HEK293T (cell line): ENCODE measurements at regions not wholly inside any gene's neighbourhood (a gene's known extent, or its start where the extent isn't known, plus 50 kb on each side); places are given as distances from the start of the nearest gene placed in this dataset.

Source experiments
- CTCF ChIA-PET: fragments of 350-600 bp; formaldehyde crosslinking; extraction: SDS; loops from one replicate; lab custom pipeline; 2021; ENCODE audit warnings: antibody characterized with exemption, inconsistent platforms; lab: Yijun Ruan, JAX
- POLR2A ChIA-PET: fragments of 350-600 bp; formaldehyde crosslinking; extraction: SDS; loops from one replicate; lab custom pipeline; 2020; ENCODE audit warnings: antibody characterized with exemption, inconsistent platforms; lab: Yijun Ruan, JAX
- DNase-seq: peaks from one replicate; pipeline ENCODE4 v3.0.0; 2012; ENCODE audit warnings: mixed read lengths; ENCODE audit errors: extremely low spot score
- ARNT ChIP-seq: fragments of 450-650 bp; IDR thresholded peaks from 2 replicates; pipeline ENCODE4 v1.6.1; 2017; ENCODE audit warnings: mild to moderate bottlenecking
- BHLHE40 ChIP-seq: fragments of 450-650 bp; IDR thresholded peaks from 2 replicates; pipeline ENCODE4 v1.6.1; 2016; ENCODE audit warnings: mild to moderate bottlenecking, moderate library complexity, borderline replicate concordance
- CTBP1 ChIP-seq: fragments of 450-650 bp; IDR thresholded peaks from 2 replicates; pipeline ENCODE4 v1.6.1; 2016; ENCODE audit warnings: borderline replicate concordance
- ELF4 ChIP-seq: fragments of 450-650 bp; IDR thresholded peaks from 2 replicates; pipeline ENCODE4 v1.6.1; 2017; ENCODE audit warnings: antibody characterized with exemption
- FOXA1 ChIP-seq: fragments of 450-650 bp; IDR thresholded peaks from 2 replicates; pipeline ENCODE4 v1.6.1; 2016; ENCODE audit warnings: mild to moderate bottlenecking
- FOXK2 ChIP-seq: fragments of 450-650 bp; IDR thresholded peaks from 2 replicates; pipeline ENCODE4 v1.6.1; 2016; ENCODE audit warnings: mild to moderate bottlenecking
- FOXM1 ChIP-seq: fragments of 450-650 bp; IDR thresholded peaks from 2 replicates; pipeline ENCODE4 v1.6.1; 2017; ENCODE audit warnings: mild to moderate bottlenecking, borderline replicate concordance
- HDGF ChIP-seq: fragments of 450-650 bp; IDR thresholded peaks from 2 replicates; pipeline ENCODE4 v1.6.1; 2017; ENCODE audit warnings: antibody characterized with exemption, borderline replicate concordance
- L3MBTL2 ChIP-seq: fragments of 450-650 bp; conservative IDR thresholded peaks from 2 replicates; pipeline ENCODE4 v1.6.1; 2016; ENCODE audit warnings: mild to moderate bottlenecking
- LEF1 ChIP-seq: fragments of 450-650 bp; IDR thresholded peaks from 2 replicates; pipeline ENCODE4 v1.6.1; 2017; ENCODE audit warnings: mild to moderate bottlenecking, borderline replicate concordance
- NFRKB ChIP-seq: fragments of 450-650 bp; IDR thresholded peaks from 2 replicates; pipeline ENCODE4 v1.6.1; 2016; ENCODE audit warnings: mild to moderate bottlenecking, moderate library complexity
- SP1 ChIP-seq: fragments of 450-650 bp; IDR thresholded peaks from 2 replicates; pipeline ENCODE4 v1.6.1; 2017
- SUZ12 ChIP-seq: fragments of 450-650 bp; IDR thresholded peaks from 2 replicates; pipeline ENCODE4 v1.6.1; 2016; ENCODE audit warnings: mild to moderate bottlenecking
- TARDBP ChIP-seq: fragments of 450-650 bp; IDR thresholded peaks from 2 replicates; pipeline ENCODE4 v1.6.1; 2016
- ZNF384 ChIP-seq: fragments of 450-650 bp; IDR thresholded peaks from 2 replicates; pipeline ENCODE4 v1.6.1; 2016
- TF ChIP-seq, protein P1 (sequence below): fragments of 450-650 bp; IDR thresholded peaks from 2 replicates; pipeline ENCODE4 v1.6.1; 2016

GRCh38 chr13:87999788-88000187 is 328.6 kb downstream of the SLITRK5 start:
- no peak for TF ChIP-seq ZNF384
- no peak for TF ChIP-seq ARNT
- no peak for TF ChIP-seq BHLHE40
- TF ChIP-seq FOXK2 = no peak
- TF ChIP-seq CTBP1 = no peak
- no peak for TF ChIP-seq FOXA1
- no peak for TF ChIP-seq SP1
- TF ChIP-seq ELF4 = no peak
- ChIA-PET CTCF (no interaction called here), POLR2A (no interaction called here)
- DNase-seq = peak; percentile 11

- POLR2A ChIA-PET = no interaction called here
- peak; percentile 10 for DNase-seq
- TF ChIP-seq FOXM1 (no peak), LEF1 (no peak), FOXK2 (no peak), BHLHE40 (no peak), ZNF384 (no peak), SP1 (no peak), SUZ12 (no peak), ARNT (no peak), L3MBTL2 (no peak), CTBP1 (no peak), TARDBP (no peak), HDGF (no peak), FOXA1 (no peak), NFRKB (no peak), ELF4 (no peak)
- TF ChIP-seq, protein P1, sequence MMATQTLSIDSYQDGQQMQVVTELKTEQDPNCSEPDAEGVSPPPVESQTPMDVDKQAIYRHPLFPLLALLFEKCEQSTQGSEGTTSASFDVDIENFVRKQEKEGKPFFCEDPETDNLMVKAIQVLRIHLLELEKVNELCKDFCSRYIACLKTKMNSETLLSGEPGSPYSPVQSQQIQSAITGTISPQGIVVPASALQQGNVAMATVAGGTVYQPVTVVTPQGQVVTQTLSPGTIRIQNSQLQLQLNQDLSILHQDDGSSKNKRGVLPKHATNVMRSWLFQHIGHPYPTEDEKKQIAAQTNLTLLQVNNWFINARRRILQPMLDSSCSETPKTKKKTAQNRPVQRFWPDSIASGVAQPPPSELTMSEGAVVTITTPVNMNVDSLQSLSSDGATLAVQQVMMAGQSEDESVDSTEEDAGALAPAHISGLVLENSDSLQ = no peak
- CTCF ChIA-PET = no interaction called here
Observed at GRCh38 chr13:88000239-88000638, 329.1 kb downstream of the SLITRK5 start.

- ChIA-PET CTCF (no interaction called here), POLR2A (no interaction called here)
- no peak for TF ChIP-seq ZNF384
- TF ChIP-seq BHLHE40 = no peak
- no peak for TF ChIP-seq HDGF
- TF ChIP-seq FOXK2 = no peak
- TF ChIP-seq FOXA1 = no peak
- no peak for TF ChIP-seq ELF4
- DNase-seq = no peak
Observed at GRCh38 chr13:88000787-88001186, 329.6 kb downstream of the SLITRK5 start.

GRCh38 chr13:88005188-88005587 is 334.0 kb downstream of the SLITRK5 start:
- no peak for TF ChIP-seq TARDBP
- no peak for TF ChIP-seq L3MBTL2
- TF ChIP-seq LEF1 = no peak
- TF ChIP-seq CTBP1 = no peak
- no peak for TF ChIP-seq ELF4
- no peak for TF ChIP-seq NFRKB
- TF ChIP-seq FOXK2 = no peak
- no peak for TF ChIP-seq FOXA1
- TF ChIP-seq SP1 = no peak
- TF ChIP-seq ZNF384 = no peak
- TF ChIP-seq SUZ12 = no peak
- no peak for TF ChIP-seq ARNT
- TF ChIP-seq BHLHE40 = no peak
- TF ChIP-seq, protein P1 = no peak
- TF ChIP-seq HDGF = no peak
- no peak for TF ChIP-seq FOXM1
- POLR2A ChIA-PET = no interaction called here
- no peak for DNase-seq
- CTCF ChIA-PET = no interaction called here

- ChIA-PET CTCF (no interaction called here), POLR2A (no interaction called here)
- no peak for TF ChIP-seq FOXA1
- no peak for TF ChIP-seq ELF4
- no peak for TF ChIP-seq NFRKB
- no peak for TF ChIP-seq TARDBP
- no peak for TF ChIP-seq ARNT
- TF ChIP-seq ZNF384 = no peak
- TF ChIP-seq SP1 = no peak
- TF ChIP-seq FOXM1 = no peak
- no peak for TF ChIP-seq HDGF
- no peak for TF ChIP-seq BHLHE40
- TF ChIP-seq, protein P1 = no peak
- TF ChIP-seq CTBP1 = no peak
- no peak for TF ChIP-seq FOXK2
- no peak for TF ChIP-seq SUZ12
- TF ChIP-seq LEF1 = no peak
- TF ChIP-seq L3MBTL2 = no peak
- DNase-seq = no peak
Observed at GRCh38 chr13:88014527-88014926, 343.4 kb downstream of the SLITRK5 start.

DNA sequence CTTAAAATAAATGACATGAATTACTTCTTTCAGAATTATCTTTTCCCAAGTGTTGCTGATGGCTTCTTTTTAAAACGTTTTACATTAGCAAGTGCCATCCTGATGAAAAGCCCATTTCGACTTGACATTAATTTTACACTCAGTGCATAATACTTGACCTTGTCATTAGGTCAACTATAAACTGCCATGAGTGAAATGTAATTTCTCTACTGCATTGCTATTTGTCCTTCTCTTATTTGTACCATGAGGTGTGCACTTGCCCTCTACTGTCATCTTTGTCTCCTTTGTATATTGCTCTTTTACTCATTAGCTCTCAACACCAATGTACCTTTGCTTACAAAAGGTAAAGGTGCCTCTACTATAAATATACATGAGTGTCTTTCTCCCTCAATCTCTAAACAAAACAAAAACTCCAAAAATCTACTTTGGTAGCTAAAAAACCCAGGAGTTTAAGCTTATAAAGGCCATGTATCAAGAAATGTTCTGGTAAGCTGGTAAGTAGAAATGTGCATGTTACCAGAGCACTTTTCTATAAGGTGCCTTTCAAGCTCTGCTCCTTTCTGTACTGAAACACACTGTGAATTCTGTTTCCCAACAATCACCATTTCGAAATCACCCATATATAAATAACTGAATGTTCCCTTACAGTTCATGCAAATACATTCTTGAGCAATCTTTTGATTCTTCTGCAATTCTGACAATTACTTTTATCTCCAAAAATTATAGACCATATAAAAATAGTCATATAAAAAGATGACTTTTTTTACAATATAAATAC is 351.4 kb downstream of the SLITRK5 start:
- ChIA-PET POLR2A (no interaction called here), CTCF (no interaction called here)
- TF ChIP-seq SUZ12 (no peak), TARDBP (no peak), ELF4 (no peak), FOXK2 (no peak)
- TF ChIP-seq, protein P1 = no peak
- no peak for DNase-seq
